Neural cell (in vitro differentiated cells): ENCODE measurements at regions not wholly inside any gene's neighbourhood (a gene's known extent, or its start where the extent isn't known, plus 50 kb on each side); places are given as distances from the start of the nearest gene placed in this dataset.
"Not testable (repeated sequence)": the region's sequence is repeated elsewhere in the genome, so short reads cannot be mapped to it uniquely, and the experiment has no call there.

ENCODE experiments used
- H2AFZ ChIP-seq: fragments of 200-600, 300-800 bp; sonication (generic), shearing (Covaris generic); 2 replicates; pipeline ENCODE4 v1.6.0; 2014; ENCODE audit warnings: low read depth, mild to moderate bottlenecking, antibody characterized with exemption, low read length, moderate library complexity
- H3F3A ChIP-seq: fragments of 200-600 bp; shearing (Covaris generic); 2 replicates; pipeline ENCODE4 v1.6.1; 2016; ENCODE audit warnings: mild to moderate bottlenecking, moderate library complexity, mixed read lengths, antibody characterized with exemption, low read length; ENCODE audit not compliant: insufficient read depth, poor library complexity, severe bottlenecking
- H3K27ac ChIP-seq: fragments of 200-600, 300-800 bp; sonication (generic), shearing (Covaris generic); 2 replicates; pipeline ENCODE4 v1.5.1; 2014; ENCODE audit warnings: mild to moderate bottlenecking, low read length, moderate library complexity
- H3K27me3 ChIP-seq: fragments of 300-800, 200-600 bp; sonication (generic), shearing (Covaris generic); 2 replicates; pipeline ENCODE4 v1.6.0; 2014; ENCODE audit warnings: mild to moderate bottlenecking, low read depth, low read length, moderate library complexity; ENCODE audit not compliant: insufficient read depth
- H3K36me3 ChIP-seq: fragments of 300-800, 200-600 bp; sonication (generic), shearing (Covaris generic); 2 replicates; pipeline ENCODE4 v1.5.1; 2014; ENCODE audit warnings: mild to moderate bottlenecking, antibody characterized with exemption, low read length, moderate library complexity; ENCODE audit not compliant: insufficient read depth
- H3K4me2 ChIP-seq: fragments of 300-800, 200-600 bp; sonication (generic), shearing (Covaris generic); 2 replicates; pipeline ENCODE4 v1.6.0; 2014; ENCODE audit warnings: mild to moderate bottlenecking, low read length
- H3K4me3 ChIP-seq: fragments of 300-800, 200-600 bp; sonication (generic), shearing (Covaris generic); 2 replicates; pipeline ENCODE4 v1.5.1; 2014; ENCODE audit warnings: mild to moderate bottlenecking, low read length, moderate library complexity
- H3K79me2 ChIP-seq: fragments of 200-600 bp; shearing (Covaris generic); replicated peaks from 2 replicates; pipeline ENCODE4 v1.6.0; 2014; ENCODE audit warnings: mild to moderate bottlenecking, low read length, moderate library complexity; ENCODE audit not compliant: insufficient read depth
- H3K9ac ChIP-seq: fragments of 300-800, 200-600 bp; sonication (generic), shearing (Covaris generic); 2 replicates; pipeline ENCODE4 v1.6.1; 2016; ENCODE audit warnings: mild to moderate bottlenecking, low read length, mixed read lengths
- H3K9me2 ChIP-seq: fragments of 200-600 bp; shearing (Covaris generic); 2 replicates; pipeline ENCODE4 v1.6.1; 2016; ENCODE audit warnings: mild to moderate bottlenecking, low read length, mixed read lengths; ENCODE audit not compliant: insufficient read depth
- H3K9me3 ChIP-seq: fragments of 200-600, 300-800 bp; sonication (generic), shearing (Covaris generic); 2 replicates; pipeline ENCODE4 v1.6.1; 2016; ENCODE audit warnings: mild to moderate bottlenecking, mixed run types, low read length, moderate library complexity, mixed read lengths
- H4K20me1 ChIP-seq: fragments of 200-600 bp; shearing (Covaris generic); 2 replicates; pipeline ENCODE4 v1.6.1; 2016; ENCODE audit warnings: mild to moderate bottlenecking, mixed run types; ENCODE audit not compliant: insufficient read depth
- MXI1 ChIP-seq: fragments of 450-650 bp; conservative IDR thresholded peaks from 2 replicates; pipeline ENCODE4 v1.6.1; 2014; ENCODE audit warnings: antibody characterized with exemption, mild to moderate bottlenecking; ENCODE audit not compliant: poor library complexity, severe bottlenecking
- POLR2AphosphoS5 ChIP-seq: IDR thresholded peaks from 2 replicates; pipeline ENCODE4 v1.6.1; 2012
- RAD21 ChIP-seq: fragments of 450-650 bp; conservative IDR thresholded peaks from 2 replicates; pipeline ENCODE4 v1.6.1; 2014; ENCODE audit warnings: antibody characterized with exemption, mild to moderate bottlenecking, moderate library complexity
- SMC3 ChIP-seq: fragments of 450-650 bp; conservative IDR thresholded peaks from 2 replicates; pipeline ENCODE4 v1.6.1; 2014; ENCODE audit warnings: antibody characterized with exemption, mild to moderate bottlenecking, moderate library complexity; ENCODE audit not compliant: poor library complexity
- TAF1 ChIP-seq: IDR thresholded peaks from 2 replicates; pipeline ENCODE4 v1.6.1; 2012; ENCODE audit warnings: low read depth
- TF ChIP-seq, protein P1 (sequence below): IDR thresholded peaks from 2 replicates; pipeline ENCODE4 v1.6.1; 2012; ENCODE audit warnings: borderline replicate concordance
- TF ChIP-seq, protein P2 (sequence below): fragments of 450-650 bp; IDR thresholded peaks from 2 replicates; pipeline ENCODE4 v1.5.1; 2014; ENCODE audit warnings: antibody characterized with exemption, mild to moderate bottlenecking, moderate library complexity; ENCODE audit not compliant: poor library complexity, severe bottlenecking

DNA sequence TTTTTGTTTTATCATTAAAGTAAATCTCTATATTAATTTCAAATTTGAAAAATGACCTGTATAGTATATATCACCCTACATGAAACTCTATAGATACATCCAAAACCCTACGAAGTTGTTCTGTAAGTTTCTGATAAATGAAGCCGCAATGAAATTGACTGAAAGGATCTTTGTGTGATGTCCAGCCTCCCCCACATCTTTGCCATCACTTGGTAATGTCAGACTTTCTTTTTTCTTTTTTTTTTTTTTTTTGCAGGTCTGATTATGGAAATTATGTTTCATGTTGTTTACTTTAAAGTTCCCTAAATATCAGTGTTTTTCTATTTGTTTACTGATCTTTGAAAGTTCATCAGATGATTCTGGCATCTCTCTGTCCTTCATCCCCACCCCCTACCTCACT lies 155.6 kb upstream of the CDH4 start:
- H3K27ac ChIP-seq: no peak overlapping the region
- no peaks in the 10 kb centered on the region for H4K20me1 ChIP-seq
- H3K4me3 ChIP-seq: no peak overlapping the region
- H3K36me3 ChIP-seq: no peaks in the 10 kb centered on the region
- TF ChIP-seq RAD21: no peak
- TF ChIP-seq MXI1: no peak
- TF ChIP-seq, protein P1, sequence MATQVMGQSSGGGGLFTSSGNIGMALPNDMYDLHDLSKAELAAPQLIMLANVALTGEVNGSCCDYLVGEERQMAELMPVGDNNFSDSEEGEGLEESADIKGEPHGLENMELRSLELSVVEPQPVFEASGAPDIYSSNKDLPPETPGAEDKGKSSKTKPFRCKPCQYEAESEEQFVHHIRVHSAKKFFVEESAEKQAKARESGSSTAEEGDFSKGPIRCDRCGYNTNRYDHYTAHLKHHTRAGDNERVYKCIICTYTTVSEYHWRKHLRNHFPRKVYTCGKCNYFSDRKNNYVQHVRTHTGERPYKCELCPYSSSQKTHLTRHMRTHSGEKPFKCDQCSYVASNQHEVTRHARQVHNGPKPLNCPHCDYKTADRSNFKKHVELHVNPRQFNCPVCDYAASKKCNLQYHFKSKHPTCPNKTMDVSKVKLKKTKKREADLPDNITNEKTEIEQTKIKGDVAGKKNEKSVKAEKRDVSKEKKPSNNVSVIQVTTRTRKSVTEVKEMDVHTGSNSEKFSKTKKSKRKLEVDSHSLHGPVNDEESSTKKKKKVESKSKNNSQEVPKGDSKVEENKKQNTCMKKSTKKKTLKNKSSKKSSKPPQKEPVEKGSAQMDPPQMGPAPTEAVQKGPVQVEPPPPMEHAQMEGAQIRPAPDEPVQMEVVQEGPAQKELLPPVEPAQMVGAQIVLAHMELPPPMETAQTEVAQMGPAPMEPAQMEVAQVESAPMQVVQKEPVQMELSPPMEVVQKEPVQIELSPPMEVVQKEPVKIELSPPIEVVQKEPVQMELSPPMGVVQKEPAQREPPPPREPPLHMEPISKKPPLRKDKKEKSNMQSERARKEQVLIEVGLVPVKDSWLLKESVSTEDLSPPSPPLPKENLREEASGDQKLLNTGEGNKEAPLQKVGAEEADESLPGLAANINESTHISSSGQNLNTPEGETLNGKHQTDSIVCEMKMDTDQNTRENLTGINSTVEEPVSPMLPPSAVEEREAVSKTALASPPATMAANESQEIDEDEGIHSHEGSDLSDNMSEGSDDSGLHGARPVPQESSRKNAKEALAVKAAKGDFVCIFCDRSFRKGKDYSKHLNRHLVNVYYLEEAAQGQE: no peak
- no peak for TF ChIP-seq POLR2AphosphoS5
- no peak for TF ChIP-seq TAF1
- H3K27me3 ChIP-seq: no peaks in the 10 kb centered on the region
- H3F3A ChIP-seq: no peaks in the 10 kb centered on the region
- peaks cover 6% of the 10 kb centered on the region for H3K9me3 ChIP-seq
- no peaks in the 10 kb centered on the region for H3K9me2 ChIP-seq
- H3K79me2 ChIP-seq: no peaks in the 10 kb centered on the region
- H3K9ac ChIP-seq: no peak overlapping the region
- no peak overlapping the region for H2AFZ ChIP-seq
- H3K4me2 ChIP-seq: no peak overlapping the region

DNA sequence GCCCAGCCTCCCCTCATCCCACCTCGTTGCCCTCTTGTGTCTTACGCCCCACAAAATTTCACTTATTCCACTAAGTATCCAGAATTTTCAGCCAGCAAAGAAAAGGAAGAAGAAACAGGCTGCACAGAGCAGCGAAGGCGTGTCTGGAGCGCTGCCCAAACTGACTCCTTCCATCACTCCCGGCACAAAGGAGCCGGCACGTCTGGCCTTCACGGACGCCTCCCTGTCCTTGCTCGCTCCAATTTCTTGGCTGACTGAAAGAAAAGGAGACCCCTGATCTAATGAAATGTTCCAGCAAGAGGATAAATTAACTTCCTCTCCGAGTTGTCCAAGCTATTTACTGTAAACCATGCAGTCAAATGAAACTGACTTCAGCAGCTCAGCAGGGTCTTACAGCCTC lies 152.3 kb upstream of the CDH4 start:
- TF ChIP-seq, protein P2, sequence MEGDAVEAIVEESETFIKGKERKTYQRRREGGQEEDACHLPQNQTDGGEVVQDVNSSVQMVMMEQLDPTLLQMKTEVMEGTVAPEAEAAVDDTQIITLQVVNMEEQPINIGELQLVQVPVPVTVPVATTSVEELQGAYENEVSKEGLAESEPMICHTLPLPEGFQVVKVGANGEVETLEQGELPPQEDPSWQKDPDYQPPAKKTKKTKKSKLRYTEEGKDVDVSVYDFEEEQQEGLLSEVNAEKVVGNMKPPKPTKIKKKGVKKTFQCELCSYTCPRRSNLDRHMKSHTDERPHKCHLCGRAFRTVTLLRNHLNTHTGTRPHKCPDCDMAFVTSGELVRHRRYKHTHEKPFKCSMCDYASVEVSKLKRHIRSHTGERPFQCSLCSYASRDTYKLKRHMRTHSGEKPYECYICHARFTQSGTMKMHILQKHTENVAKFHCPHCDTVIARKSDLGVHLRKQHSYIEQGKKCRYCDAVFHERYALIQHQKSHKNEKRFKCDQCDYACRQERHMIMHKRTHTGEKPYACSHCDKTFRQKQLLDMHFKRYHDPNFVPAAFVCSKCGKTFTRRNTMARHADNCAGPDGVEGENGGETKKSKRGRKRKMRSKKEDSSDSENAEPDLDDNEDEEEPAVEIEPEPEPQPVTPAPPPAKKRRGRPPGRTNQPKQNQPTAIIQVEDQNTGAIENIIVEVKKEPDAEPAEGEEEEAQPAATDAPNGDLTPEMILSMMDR: no peak
- no peak for TF ChIP-seq TAF1
- no peak for TF ChIP-seq RAD21
- Histone ChIP-seq H3K79me2 (no peaks in the 10 kb centered on the region), H3K4me2 (no peak overlapping the region), H2AFZ (no peak overlapping the region), H3K36me3 (no peaks in the 10 kb centered on the region), H3K9ac (no peak overlapping the region), H3F3A (no peaks in the 10 kb centered on the region), H3K4me3 (no peak overlapping the region), H3K27me3 (no peaks in the 10 kb centered on the region), H4K20me1 (no peaks in the 10 kb centered on the region), H3K27ac (no peak overlapping the region), H3K9me3 (no peaks in the 10 kb centered on the region), H3K9me2 (no peaks in the 10 kb centered on the region)

DNA sequence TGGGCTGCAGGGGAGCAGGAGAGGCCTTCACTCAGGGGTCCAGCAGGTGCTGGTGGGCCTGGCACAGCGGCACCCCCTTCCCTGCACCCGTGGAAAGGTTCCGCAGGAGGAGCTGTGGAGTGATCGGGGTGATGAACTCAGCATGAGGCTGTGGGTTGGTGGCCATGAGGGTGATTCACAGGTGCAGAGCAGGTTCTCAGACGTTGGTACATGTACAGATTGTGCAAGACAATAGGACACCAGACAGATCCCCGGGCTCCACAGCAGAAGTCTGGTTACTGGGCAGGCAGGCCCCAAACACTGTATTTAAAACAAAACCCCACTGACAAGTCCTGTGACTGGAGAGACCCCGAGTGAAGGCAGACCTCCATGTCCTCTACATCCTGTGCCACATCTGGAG lies 151.6 kb upstream of the CDH4 start:
- Histone ChIP-seq H3K36me3 (no peaks in the 10 kb centered on the region), H4K20me1 (no peaks in the 10 kb centered on the region), H3K4me2 (no peak overlapping the region), H3K4me3 (no peak overlapping the region), H3K9me2 (no peaks in the 10 kb centered on the region), H3K9me3 (no peaks in the 10 kb centered on the region), H3K27me3 (no peaks in the 10 kb centered on the region), H3K9ac (no peak overlapping the region), H3K79me2 (no peaks in the 10 kb centered on the region), H3K27ac (no peak overlapping the region), H3F3A (no peaks in the 10 kb centered on the region), H2AFZ (no peak overlapping the region)
- TF ChIP-seq RAD21 (no peak), SMC3 (no peak), MXI1 (no peak)
- TF ChIP-seq, protein P1: no peak

DNA sequence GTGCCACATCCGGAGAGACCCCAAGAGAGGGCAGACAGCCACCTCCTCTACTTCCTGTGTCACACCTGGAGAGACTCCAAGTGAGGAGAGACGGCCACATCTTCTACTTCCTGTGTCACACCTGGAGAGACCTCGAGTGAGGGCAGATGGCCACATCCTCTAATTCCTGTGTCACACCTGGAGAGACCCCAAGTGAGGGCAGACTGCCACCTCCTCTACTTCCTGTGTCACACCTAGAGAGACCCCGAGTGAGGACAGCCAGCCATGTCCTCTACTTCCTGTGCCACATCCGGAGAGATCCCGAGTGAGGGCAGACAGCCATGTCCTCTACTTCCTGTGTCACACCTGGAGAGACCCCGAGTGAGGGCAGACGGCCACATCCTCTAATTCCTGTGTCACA lies 150.7 kb upstream of the CDH4 start:
- H3K36me3 ChIP-seq, H3K4me3 ChIP-seq, H2AFZ ChIP-seq, H3K27me3 ChIP-seq, H3K9ac ChIP-seq, H3F3A ChIP-seq, H3K9me3 ChIP-seq, H3K79me2 ChIP-seq, H4K20me1 ChIP-seq, H3K9me2 ChIP-seq, H3K4me2 ChIP-seq, H3K27ac ChIP-seq: not testable (repeated sequence)
